ENCODE measurements at regions not wholly inside any gene's neighbourhood (a gene's known extent, or its start where the extent isn't known, plus 50 kb on each side); places are given as distances from the start of the nearest gene placed in this dataset.

GRCh38 chr16:64375391-64375980 is 746.4 kb downstream of the CDH11 start:
- no peaks in the 10 kb centered on the region for H3K27me3 ChIP-seq (ENCODE audit: control insufficient read depth, insufficient read depth, low read length)
- WGBS (ENCODE audit: insufficient coverage, low lambda C conversion rate), result 40% methylated on average over 1 of the region's 3 CpGs
- H3K9me3 ChIP-seq (ENCODE audit: control insufficient read depth, low read depth, low read length), result no peaks in the 10 kb centered on the region
- H3K27ac ChIP-seq (ENCODE audit: low read length), result no peak overlapping the region
- DNase-seq, result no peak
- no peaks in the 10 kb centered on the region for H3K36me3 ChIP-seq (ENCODE audit: control insufficient read depth, insufficient read depth, low read length)
- no peak overlapping the region for H3K4me3 ChIP-seq (ENCODE audit: low read length)
- no peaks in the 10 kb centered on the region for H3K4me1 ChIP-seq (ENCODE audit: control insufficient read depth, insufficient read depth, low read length)

GRCh38 chr16:64370112-64370511 is 751.8 kb downstream of the CDH11 start:
- Histone ChIP-seq H3K9me3 (ENCODE audit: control insufficient read depth, low read depth, low read length) (no peaks in the 10 kb centered on the region), H3K4me1 (ENCODE audit: control insufficient read depth, insufficient read depth, low read length) (no peaks in the 10 kb centered on the region), H3K27me3 (ENCODE audit: control insufficient read depth, insufficient read depth, low read length) (no peaks in the 10 kb centered on the region), H3K36me3 (ENCODE audit: control insufficient read depth, insufficient read depth, low read length) (no peaks in the 10 kb centered on the region), H3K27ac (ENCODE audit: low read length) (no peak overlapping the region), H3K4me3 (ENCODE audit: low read length) (no peak overlapping the region)
- no peak for DNase-seq
- WGBS (ENCODE audit: insufficient coverage, low lambda C conversion rate), result no CpG with 5 or more reads among the region's 1 CpG

- no peak overlapping the region for H3K4me3 ChIP-seq (ENCODE audit: low read length)
- 95% methylated on average over 2 of the region's 2 CpGs for WGBS (ENCODE audit: insufficient coverage, low lambda C conversion rate)
- no peak for DNase-seq
- H3K27me3 ChIP-seq (ENCODE audit: control insufficient read depth, insufficient read depth, low read length), result no peaks in the 10 kb centered on the region
- H3K4me1 ChIP-seq (ENCODE audit: control insufficient read depth, insufficient read depth, low read length), result no peaks in the 10 kb centered on the region
- no peak overlapping the region for H3K27ac ChIP-seq (ENCODE audit: low read length)
- H3K36me3 ChIP-seq (ENCODE audit: control insufficient read depth, insufficient read depth, low read length), result no peaks in the 10 kb centered on the region
- H3K9me3 ChIP-seq (ENCODE audit: control insufficient read depth, low read depth, low read length), result no peaks in the 10 kb centered on the region
These were observed 756.4 kb downstream of the CDH11 start for GRCh38 chr16:64365448-64365931.

DNA sequence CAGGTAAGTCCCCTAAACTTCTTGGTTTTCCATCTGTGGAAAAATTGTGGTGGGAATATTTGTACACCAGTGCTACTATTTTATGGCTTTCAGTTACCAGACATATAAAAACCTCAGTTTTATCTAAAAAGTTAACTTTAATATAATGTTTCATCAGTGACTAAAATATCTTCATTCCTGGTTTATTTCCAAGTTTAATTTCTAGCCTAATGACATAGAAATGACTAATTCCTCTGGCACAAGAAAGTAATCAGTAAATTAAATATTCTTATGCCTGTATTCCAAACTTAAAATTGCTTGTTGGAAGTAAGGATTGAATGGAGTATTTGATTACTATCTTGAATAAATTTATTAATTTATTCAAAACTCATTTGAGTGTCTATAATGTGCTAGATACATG is 757.0 kb downstream of the CDH11 start:
- H3K27me3 ChIP-seq (ENCODE audit: control insufficient read depth, insufficient read depth, low read length), result no peaks in the 10 kb centered on the region
- no peak overlapping the region for H3K27ac ChIP-seq (ENCODE audit: low read length)
- H3K9me3 ChIP-seq (ENCODE audit: control insufficient read depth, low read depth, low read length), result no peaks in the 10 kb centered on the region
- H3K36me3 ChIP-seq (ENCODE audit: control insufficient read depth, insufficient read depth, low read length), result no peaks in the 10 kb centered on the region
- no peaks in the 10 kb centered on the region for H3K4me1 ChIP-seq (ENCODE audit: control insufficient read depth, insufficient read depth, low read length)
- DNase-seq, result no peak
- no peak overlapping the region for H3K4me3 ChIP-seq (ENCODE audit: low read length)

- no peak overlapping the region for H3K27ac ChIP-seq (ENCODE audit: low read length)
- H3K4me3 ChIP-seq (ENCODE audit: low read length), result no peak overlapping the region
- H3K9me3 ChIP-seq (ENCODE audit: control insufficient read depth, low read depth, low read length), result no peaks in the 10 kb centered on the region
- WGBS (ENCODE audit: insufficient coverage, low lambda C conversion rate), result 100% methylated on average over 1 of the region's 1 CpG
- DNase-seq, result no peak
- H3K4me1 ChIP-seq (ENCODE audit: control insufficient read depth, insufficient read depth, low read length), result no peaks in the 10 kb centered on the region
- no peaks in the 10 kb centered on the region for H3K36me3 ChIP-seq (ENCODE audit: control insufficient read depth, insufficient read depth, low read length)
- H3K27me3 ChIP-seq (ENCODE audit: control insufficient read depth, insufficient read depth, low read length), result no peaks in the 10 kb centered on the region
These were observed 757.4 kb downstream of the CDH11 start for GRCh38 chr16:64364416-64364815.

- Histone ChIP-seq H3K4me3 (ENCODE audit: low read length) (no peak overlapping the region), H3K36me3 (ENCODE audit: control insufficient read depth, insufficient read depth, low read length) (no peaks in the 10 kb centered on the region), H3K27ac (ENCODE audit: low read length) (no peak overlapping the region), H3K27me3 (ENCODE audit: control insufficient read depth, insufficient read depth, low read length) (no peaks in the 10 kb centered on the region), H3K9me3 (ENCODE audit: control insufficient read depth, low read depth, low read length) (no peaks in the 10 kb centered on the region), H3K4me1 (ENCODE audit: control insufficient read depth, insufficient read depth, low read length) (no peaks in the 10 kb centered on the region)
- WGBS (ENCODE audit: insufficient coverage, low lambda C conversion rate), result no CpG with 5 or more reads among the region's 2 CpGs
- no peak for DNase-seq
These were observed 757.8 kb downstream of the CDH11 start for GRCh38 chr16:64364016-64364415.

DNA sequence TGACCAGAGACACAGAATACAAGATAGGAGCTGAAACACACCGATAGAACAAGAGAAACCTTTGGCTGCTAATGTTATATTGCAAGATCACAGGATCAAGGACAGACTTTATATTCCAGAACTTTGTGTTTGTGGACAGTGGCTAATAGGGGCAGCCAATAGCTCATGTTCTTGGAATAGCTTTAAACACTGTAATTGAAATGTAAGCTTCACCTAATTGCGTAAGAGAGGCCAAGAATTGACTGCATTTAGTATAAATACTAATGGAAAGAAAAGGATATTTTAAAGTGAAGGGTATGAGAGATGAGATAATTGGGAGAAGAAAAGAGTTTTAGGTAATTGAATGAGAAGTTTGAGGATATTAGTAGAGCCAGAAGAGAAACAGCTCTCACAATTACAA is 758.8 kb downstream of the CDH11 start:
- 92% methylated on average over 1 of the region's 2 CpGs for WGBS (ENCODE audit: insufficient coverage, low lambda C conversion rate)
- Histone ChIP-seq H3K27me3 (ENCODE audit: control insufficient read depth, insufficient read depth, low read length) (no peaks in the 10 kb centered on the region), H3K9me3 (ENCODE audit: control insufficient read depth, low read depth, low read length) (no peaks in the 10 kb centered on the region), H3K27ac (ENCODE audit: low read length) (no peak overlapping the region), H3K36me3 (ENCODE audit: control insufficient read depth, insufficient read depth, low read length) (no peaks in the 10 kb centered on the region), H3K4me3 (ENCODE audit: low read length) (no peak overlapping the region), H3K4me1 (ENCODE audit: control insufficient read depth, insufficient read depth, low read length) (no peaks in the 10 kb centered on the region)
- no peak for DNase-seq

- H3K4me1 ChIP-seq (ENCODE audit: control insufficient read depth, insufficient read depth, low read length), result no peaks in the 10 kb centered on the region
- WGBS (ENCODE audit: insufficient coverage, low lambda C conversion rate), result no CpG with 5 or more reads among the region's 2 CpGs
These were observed 759.7 kb downstream of the CDH11 start for GRCh38 chr16:64362193-64362592.

GRCh38 chr16:64361753-64362152 is 760.1 kb downstream of the CDH11 start:
- Histone ChIP-seq H3K9me3 (ENCODE audit: control insufficient read depth, low read depth, low read length) (no peaks in the 10 kb centered on the region), H3K4me1 (ENCODE audit: control insufficient read depth, insufficient read depth, low read length) (no peaks in the 10 kb centered on the region), H3K4me3 (ENCODE audit: low read length) (no peak overlapping the region), H3K27me3 (ENCODE audit: control insufficient read depth, insufficient read depth, low read length) (no peaks in the 10 kb centered on the region), H3K27ac (ENCODE audit: low read length) (no peak overlapping the region), H3K36me3 (ENCODE audit: control insufficient read depth, insufficient read depth, low read length) (no peaks in the 10 kb centered on the region)
- DNase-seq, result no peak
- WGBS (ENCODE audit: insufficient coverage, low lambda C conversion rate), result 100% methylated on average over 1 of the region's 2 CpGs

More at GRCh38 chr16:64362193-64362592, 759.7 kb downstream of the CDH11 start:
- H3K4me3 ChIP-seq (ENCODE audit: low read length), result no peak overlapping the region
- H3K36me3 ChIP-seq (ENCODE audit: control insufficient read depth, insufficient read depth, low read length), result no peaks in the 10 kb centered on the region
- H3K9me3 ChIP-seq (ENCODE audit: control insufficient read depth, low read depth, low read length), result no peaks in the 10 kb centered on the region
- H3K27ac ChIP-seq (ENCODE audit: low read length), result no peak overlapping the region
- DNase-seq, result no peak
- H3K27me3 ChIP-seq (ENCODE audit: control insufficient read depth, insufficient read depth, low read length), result no peaks in the 10 kb centered on the region

DNA sequence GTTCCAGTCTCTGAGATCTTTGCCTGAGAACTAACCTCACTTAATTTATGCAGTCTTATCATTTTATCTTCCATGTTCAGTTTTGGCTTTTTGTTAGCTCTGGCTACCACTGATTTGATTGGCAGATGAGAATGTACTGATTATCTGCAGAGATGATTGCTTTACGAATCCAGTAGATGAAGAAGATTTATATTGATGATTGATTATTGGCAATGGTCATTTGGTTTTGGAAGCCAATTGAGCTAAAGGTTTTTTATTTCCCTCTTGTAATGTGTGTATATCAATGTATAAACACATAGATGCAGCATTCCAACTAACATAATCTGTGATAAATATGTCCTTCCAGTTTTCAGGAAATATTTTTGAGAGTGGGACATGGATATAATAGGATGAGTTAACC is 763.6 kb downstream of the CDH11 start:
- 100% methylated on average over 1 of the region's 1 CpG for WGBS (ENCODE audit: insufficient coverage, low lambda C conversion rate)
- no peaks in the 10 kb centered on the region for H3K27me3 ChIP-seq (ENCODE audit: control insufficient read depth, insufficient read depth, low read length)
- H3K9me3 ChIP-seq (ENCODE audit: control insufficient read depth, low read depth, low read length), result no peaks in the 10 kb centered on the region
- no peaks in the 10 kb centered on the region for H3K4me1 ChIP-seq (ENCODE audit: control insufficient read depth, insufficient read depth, low read length)
- no peak overlapping the region for H3K4me3 ChIP-seq (ENCODE audit: low read length)
- no peak for DNase-seq
- H3K27ac ChIP-seq (ENCODE audit: low read length), result no peak overlapping the region
- H3K36me3 ChIP-seq (ENCODE audit: control insufficient read depth, insufficient read depth, low read length), result no peaks in the 10 kb centered on the region

DNA sequence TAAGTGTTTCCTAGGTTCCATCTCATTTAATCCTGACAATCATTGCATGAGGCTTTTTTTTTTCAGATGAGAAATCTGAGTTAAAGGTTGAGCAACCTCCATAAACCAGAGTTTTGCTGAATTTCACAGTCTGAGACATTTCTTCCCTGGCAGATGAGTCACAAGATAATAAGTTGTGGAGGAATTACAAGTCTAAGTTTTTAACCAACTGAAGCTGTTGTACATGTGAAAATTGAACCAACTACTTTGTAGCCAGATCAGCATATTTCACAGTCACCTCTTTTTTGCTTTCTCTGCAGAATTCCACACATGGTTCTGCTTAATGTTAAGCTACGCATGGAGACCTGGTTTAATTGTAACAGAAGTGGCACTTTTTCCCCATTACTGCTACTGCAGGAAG is 765.6 kb downstream of the CDH11 start:
- Histone ChIP-seq H3K27me3 (ENCODE audit: control insufficient read depth, insufficient read depth, low read length) (no peaks in the 10 kb centered on the region), H3K4me3 (ENCODE audit: low read length) (no peak overlapping the region), H3K4me1 (ENCODE audit: control insufficient read depth, insufficient read depth, low read length) (no peaks in the 10 kb centered on the region), H3K36me3 (ENCODE audit: control insufficient read depth, insufficient read depth, low read length) (no peaks in the 10 kb centered on the region), H3K9me3 (ENCODE audit: control insufficient read depth, low read depth, low read length) (no peaks in the 10 kb centered on the region), H3K27ac (ENCODE audit: low read length) (no peak overlapping the region)
- peak; percentile 25 to 29 for DNase-seq
- 60% methylated on average over 1 of the region's 1 CpG for WGBS (ENCODE audit: insufficient coverage, low lambda C conversion rate)
